Right lung (tissue), 2 donors: ENCODE measurements at regions not wholly inside any gene's neighbourhood (a gene's known extent, or its start where the extent isn't known, plus 50 kb on each side); places are given as distances from the start of the nearest gene placed in this dataset.

Source experiments
- DNase-seq, 2 donors: peaks; one replicate each; pipeline ENCODE4 v3.0.0-alpha.2; 2013

- no peak for DNase-seq
Observed at GRCh38 chr12:24223926-24224325, 274.5 kb upstream of the SOX5 start.

- DNase-seq: no peak
Observed at GRCh38 chr12:24222968-24223367, 273.5 kb upstream of the SOX5 start.

GRCh38 chr12:24212496-24212895 lies 263.0 kb upstream of the SOX5 start:
- DNase-seq: no peak

GRCh38 chr12:24206621-24207020 lies 257.2 kb upstream of the SOX5 start:
- no peak for DNase-seq

GRCh38 chr12:24201258-24201970 lies 251.9 kb upstream of the SOX5 start:
- DNase-seq: no peak

- no peak for DNase-seq
Observed at GRCh38 chr12:24200010-24200409, 250.5 kb upstream of the SOX5 start.

GRCh38 chr12:24198936-24199671 lies 249.6 kb upstream of the SOX5 start:
- no peak for DNase-seq

- DNase-seq: no peak
Observed at GRCh38 chr12:24198070-24198469, 248.6 kb upstream of the SOX5 start.

- DNase-seq: no peak
Observed at GRCh38 chr12:24197532-24197931, 248.1 kb upstream of the SOX5 start.

GRCh38 chr12:24195063-24195462 lies 245.6 kb upstream of the SOX5 start:
- no peak for DNase-seq

GRCh38 chr12:24191117-24191516 lies 241.6 kb upstream of the SOX5 start:
- no peak for DNase-seq

- DNase-seq: no peak
Observed at GRCh38 chr12:24185782-24186181, 236.3 kb upstream of the SOX5 start.

GRCh38 chr12:24177889-24178288 lies 228.4 kb upstream of the SOX5 start:
- no peak for DNase-seq

GRCh38 chr12:24175929-24176328 lies 226.5 kb upstream of the SOX5 start:
- no peak for DNase-seq

- DNase-seq: no peak
Observed at GRCh38 chr12:24175284-24175683, 225.8 kb upstream of the SOX5 start.

GRCh38 chr12:24173067-24173466 lies 223.6 kb upstream of the SOX5 start:
- no peak for DNase-seq

GRCh38 chr12:24172773-24173066 lies 223.2 kb upstream of the SOX5 start:
- DNase-seq: no peak

- DNase-seq: no peak
Observed at GRCh38 chr12:24172031-24172772, 222.7 kb upstream of the SOX5 start.

- DNase-seq: no peak
Observed at GRCh38 chr12:24155042-24155441, 205.6 kb upstream of the SOX5 start.

GRCh38 chr12:24153079-24153478 lies 203.6 kb upstream of the SOX5 start:
- DNase-seq: no peak

- DNase-seq: no peak
Observed at GRCh38 chr12:24152270-24152669, 202.8 kb upstream of the SOX5 start.

GRCh38 chr12:24143928-24144327 lies 194.5 kb upstream of the SOX5 start:
- no peak for DNase-seq

GRCh38 chr12:24139035-24139434 lies 189.6 kb upstream of the SOX5 start:
- DNase-seq: no peak
